ENCODE measurements at regions not wholly inside any gene's neighbourhood (a gene's known extent, or its start where the extent isn't known, plus 50 kb on each side); places are given as distances from the start of the nearest gene placed in this dataset.

DNA sequence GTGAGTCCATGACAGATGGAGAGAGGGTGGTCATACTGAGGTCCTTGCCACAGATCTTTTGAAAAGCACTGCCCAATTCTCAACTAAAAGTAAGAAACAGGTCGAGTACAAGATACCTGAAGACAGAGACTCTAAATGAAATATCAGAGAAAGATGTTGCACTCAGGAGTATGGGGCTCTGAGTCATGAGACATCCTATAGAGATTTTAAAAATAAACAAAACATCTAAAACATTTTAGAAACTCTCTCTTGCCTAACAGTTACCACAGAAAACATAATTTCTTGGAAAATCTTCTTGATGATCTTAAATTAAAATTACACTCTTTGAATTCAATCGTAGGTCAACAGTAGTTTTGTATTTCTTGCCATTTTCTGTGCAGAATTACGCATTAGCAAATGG lies 348.9 kb upstream of the MARCKS start:
- ATAC-seq = no peak
- intact Hi-C loops (cut with micrococcal nuclease) = no loop called here
- POLR2A ChIA-PET = no interaction called here
- H3K9me3 ChIP-seq (ENCODE audit: control insufficient read depth in 1 of 2, insufficient read depth in 1 of 2, low read depth in 1 of 2, low read length in 2 of 2) = no peaks in the 10 kb centered on the region
- no peak overlapping the region for H3K27ac ChIP-seq (ENCODE audit: low read depth, low read length)
- H3K27me3 ChIP-seq (ENCODE audit: insufficient read depth, low read length) = no peaks in the 10 kb centered on the region
- RAD21 ChIA-PET (ENCODE audit: low non-redundant PET in 1 of 2, low total read pairs in 2 of 2, uncharacterized antibody in 2 of 2, unreplicated experiment in 2 of 2) = no interaction called here
- no peaks in the 10 kb centered on the region for H3K36me3 ChIP-seq (ENCODE audit: control insufficient read depth in 1 of 2, insufficient read depth in 2 of 2, low read length in 2 of 2)
- BruUV-seq (replicated peaks) = no TSS peak
- H3K9ac ChIP-seq (ENCODE audit: low read length) = no peak overlapping the region
- no peaks in the 10 kb centered on the region for H3K4me1 ChIP-seq (ENCODE audit: control insufficient read depth in 1 of 2, insufficient read depth in 2 of 2, low read length in 2 of 2)
- CTCF ChIA-PET = no interaction called here
- TF ChIP-seq SRF (IDR thresholded peaks at IDR 0.05; ENCODE audit: low read depth) = no peak
- no peak for TF ChIP-seq YY1 (IDR thresholded peaks at IDR 0.05; ENCODE audit: extremely low read depth, insufficient replicate concordance, low read depth, low read length)
- no peak for TF ChIP-seq MAX (IDR thresholded peaks at IDR 0.05)
- no peak for TF ChIP-seq JUND (IDR thresholded peaks at IDR 0.05)
- no peak overlapping the region for H3K4me2 ChIP-seq (ENCODE audit: low read length)
- H3K9me2 ChIP-seq (ENCODE audit: insufficient read depth) = no peaks in the 10 kb centered on the region; the same call in 1 of the 2 replicates
- H3K4me3 ChIP-seq (replicated peaks in 1 of 2; ENCODE audit: low read depth in 1 of 2, low read length in 2 of 2) = no peak overlapping the region
- no peak overlapping the region for H2AFZ ChIP-seq (ENCODE audit: low read depth, low read length, poor library complexity, severe bottlenecking)
- H4K20me1 ChIP-seq (ENCODE audit: insufficient read depth) = no peaks in the 10 kb centered on the region
- no peak for DNase-seq (ENCODE audit: low read depth, low spot score)
- H3K79me2 ChIP-seq (ENCODE audit: insufficient read depth, low read length) = no peaks in the 10 kb centered on the region

GRCh38 chr6:113511100-113511499 lies 346.0 kb upstream of the MARCKS start:
- no peaks in the 10 kb centered on the region for H4K20me1 ChIP-seq (ENCODE audit: insufficient read depth)
- H3K9me2 ChIP-seq (ENCODE audit: insufficient read depth) = no peaks in the 10 kb centered on the region; the same call in 1 of the 2 replicates
- no peaks in the 10 kb centered on the region for H3K9me3 ChIP-seq (ENCODE audit: control insufficient read depth in 1 of 2, insufficient read depth in 1 of 2, low read depth in 1 of 2, low read length in 2 of 2)
- no peaks in the 10 kb centered on the region for H3K27me3 ChIP-seq (ENCODE audit: insufficient read depth, low read length)
- no peak overlapping the region for H3K4me3 ChIP-seq (replicated peaks in 1 of 2; ENCODE audit: low read depth in 1 of 2, low read length in 2 of 2)
- ChIA-PET CTCF (no interaction called here), POLR2A (no interaction called here), RAD21 (ENCODE audit: low non-redundant PET in 1 of 2, low total read pairs in 2 of 2, uncharacterized antibody in 2 of 2, unreplicated experiment in 2 of 2) (no interaction called here)
- intact Hi-C loops (cut with micrococcal nuclease) = no loop called here
- DNase-seq (ENCODE audit: low read depth, low spot score) (no peak), ATAC-seq (no peak)
- no peaks in the 10 kb centered on the region for H3K4me1 ChIP-seq (ENCODE audit: control insufficient read depth in 1 of 2, insufficient read depth in 2 of 2, low read length in 2 of 2)
- H3K4me2 ChIP-seq (ENCODE audit: low read length) = no peak overlapping the region
- no peak overlapping the region for H3K27ac ChIP-seq (ENCODE audit: low read depth, low read length)
- BruUV-seq (replicated peaks) = no TSS peak
- no peaks in the 10 kb centered on the region for H3K36me3 ChIP-seq (ENCODE audit: control insufficient read depth in 1 of 2, insufficient read depth in 2 of 2, low read length in 2 of 2)
- H3K9ac ChIP-seq (ENCODE audit: low read length) = no peak overlapping the region
- H2AFZ ChIP-seq (ENCODE audit: low read depth, low read length, poor library complexity, severe bottlenecking) = no peak overlapping the region
- TF ChIP-seq ZNF274 (IDR thresholded peaks at IDR 0.05; ENCODE audit: low read depth, low read length) = no peak
- TF ChIP-seq CBX3 (IDR thresholded peaks at IDR 0.05; ENCODE audit: low read depth) = no peak
- no peak for TF ChIP-seq TCF7L2 (IDR thresholded peaks at IDR 0.05; ENCODE audit: borderline replicate concordance, extremely low read depth, insufficient read depth, insufficient read length)
- TF ChIP-seq CEBPB (IDR thresholded peaks at IDR 0.05; ENCODE audit: low read depth) = no peak
- no peak for TF ChIP-seq EGR1 (IDR thresholded peaks at IDR 0.05; ENCODE audit: low read depth)
- no peak for TF ChIP-seq POLR2A (IDR thresholded peaks at IDR 0.05; ENCODE audit: borderline replicate concordance, extremely low read depth, insufficient read depth, insufficient read length)
- no peak for TF ChIP-seq EZH2phosphoT487 (IDR thresholded peaks at IDR 0.05; ENCODE audit: borderline replicate concordance)
- no peak for TF ChIP-seq CTCF (IDR thresholded peaks at IDR 0.05 in 2 of 3, conservative IDR thresholded peaks at IDR 0.05 in 1 of 3; ENCODE audit: borderline replicate concordance in 1 of 3, insufficient read depth in 1 of 3, low read depth in 2 of 3, low read length in 2 of 3)
- TF ChIP-seq YY1 (IDR thresholded peaks at IDR 0.05; ENCODE audit: extremely low read depth, insufficient replicate concordance, low read depth, low read length) = no peak
- TF ChIP-seq JUND (IDR thresholded peaks at IDR 0.05) = no peak
- TF ChIP-seq RAD21 (IDR thresholded peaks at IDR 0.05; ENCODE audit: low read depth) = no peak
- no peak for TF ChIP-seq ATF3 (IDR thresholded peaks at IDR 0.05)
- H3K79me2 ChIP-seq (ENCODE audit: insufficient read depth, low read length) = no peaks in the 10 kb centered on the region
